ENCODE measurements at regions not wholly inside any gene's neighbourhood (a gene's known extent, or its start where the extent isn't known, plus 50 kb on each side); places are given as distances from the start of the nearest gene placed in this dataset.

DNA sequence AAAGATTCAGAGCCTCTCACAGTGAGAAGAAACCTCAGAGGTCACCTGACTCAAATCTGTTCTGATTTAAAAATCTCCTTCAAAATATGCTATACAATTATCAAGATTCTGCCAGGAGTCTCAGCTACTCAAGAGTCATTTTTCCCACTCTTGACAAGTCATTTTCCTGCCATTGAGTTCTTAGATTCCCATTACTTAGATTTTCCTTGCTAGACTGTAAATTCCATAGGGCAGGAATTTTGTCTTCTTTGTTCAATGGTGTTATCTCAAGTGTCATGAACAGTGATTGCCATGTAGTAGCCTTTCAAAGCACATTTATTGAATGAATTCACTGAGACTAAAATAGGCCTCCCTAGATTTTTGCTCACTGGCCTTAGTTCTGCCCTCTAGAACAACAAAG is 95.9 kb downstream of the PCTP start:
- DNase-seq (ENCODE audit: low read depth) = no peak
- H3K4me3 ChIP-seq (ENCODE audit: low read depth, low read length) = no peak overlapping the region
- TF ChIP-seq, protein P1, sequence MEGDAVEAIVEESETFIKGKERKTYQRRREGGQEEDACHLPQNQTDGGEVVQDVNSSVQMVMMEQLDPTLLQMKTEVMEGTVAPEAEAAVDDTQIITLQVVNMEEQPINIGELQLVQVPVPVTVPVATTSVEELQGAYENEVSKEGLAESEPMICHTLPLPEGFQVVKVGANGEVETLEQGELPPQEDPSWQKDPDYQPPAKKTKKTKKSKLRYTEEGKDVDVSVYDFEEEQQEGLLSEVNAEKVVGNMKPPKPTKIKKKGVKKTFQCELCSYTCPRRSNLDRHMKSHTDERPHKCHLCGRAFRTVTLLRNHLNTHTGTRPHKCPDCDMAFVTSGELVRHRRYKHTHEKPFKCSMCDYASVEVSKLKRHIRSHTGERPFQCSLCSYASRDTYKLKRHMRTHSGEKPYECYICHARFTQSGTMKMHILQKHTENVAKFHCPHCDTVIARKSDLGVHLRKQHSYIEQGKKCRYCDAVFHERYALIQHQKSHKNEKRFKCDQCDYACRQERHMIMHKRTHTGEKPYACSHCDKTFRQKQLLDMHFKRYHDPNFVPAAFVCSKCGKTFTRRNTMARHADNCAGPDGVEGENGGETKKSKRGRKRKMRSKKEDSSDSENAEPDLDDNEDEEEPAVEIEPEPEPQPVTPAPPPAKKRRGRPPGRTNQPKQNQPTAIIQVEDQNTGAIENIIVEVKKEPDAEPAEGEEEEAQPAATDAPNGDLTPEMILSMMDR (conservative IDR thresholded peaks at IDR 0.05; ENCODE audit: low read depth, low read length) = no peak

DNA sequence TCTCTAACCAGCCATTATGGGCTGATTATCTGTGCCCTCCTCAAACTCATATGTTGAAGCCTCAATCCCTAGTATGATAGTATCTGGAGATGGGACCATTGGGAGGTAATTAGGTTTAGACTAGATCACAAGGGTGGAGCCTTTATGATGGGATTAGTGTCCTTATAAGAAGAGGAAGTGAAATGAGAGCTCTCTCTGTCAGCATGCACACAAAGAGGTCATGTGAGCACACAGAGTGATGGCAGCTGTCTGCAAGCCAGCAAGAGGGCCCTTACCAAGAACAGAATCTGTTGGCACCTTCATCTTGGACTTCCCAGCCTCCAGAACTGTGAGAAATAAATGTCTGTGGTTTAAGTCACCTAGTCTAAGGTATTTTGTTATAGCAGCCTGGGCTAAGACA is 101.9 kb downstream of the PCTP start:
- H3K4me3 ChIP-seq (ENCODE audit: low read depth, low read length) = no peak overlapping the region
- TF ChIP-seq, protein P1 (conservative IDR thresholded peaks at IDR 0.05; ENCODE audit: low read depth, low read length) = no peak
- no peak for DNase-seq (ENCODE audit: low read depth)

DNA sequence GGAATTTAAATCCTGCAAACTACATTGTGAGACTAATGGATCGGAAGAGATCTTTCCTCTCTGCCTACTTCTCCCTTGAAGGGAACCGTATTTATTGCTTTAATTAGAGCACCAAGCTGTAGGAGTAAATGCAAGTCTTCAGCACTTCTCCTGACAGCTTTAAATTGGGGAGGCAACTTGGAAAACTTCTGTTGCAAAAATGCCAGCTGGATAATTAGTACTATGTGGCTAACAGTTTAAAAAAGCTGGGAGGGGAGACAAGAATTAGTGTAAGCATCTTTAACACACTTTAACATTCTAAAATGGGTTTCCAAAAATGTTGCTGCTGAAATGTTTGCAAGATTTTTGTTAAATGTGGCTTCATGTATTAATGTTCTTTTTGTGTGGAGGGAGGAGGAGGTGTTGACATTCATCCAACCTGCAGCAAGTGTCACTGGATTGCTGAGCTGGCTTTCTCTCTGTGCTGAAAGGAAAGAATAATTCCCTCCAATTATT is 108.5 kb downstream of the PCTP start:
- no peak overlapping the region for H3K4me3 ChIP-seq (ENCODE audit: low read depth, low read length)
- no peak for DNase-seq (ENCODE audit: low read depth)
- TF ChIP-seq, protein P1 (conservative IDR thresholded peaks at IDR 0.05; ENCODE audit: low read depth, low read length) = no peak

DNA sequence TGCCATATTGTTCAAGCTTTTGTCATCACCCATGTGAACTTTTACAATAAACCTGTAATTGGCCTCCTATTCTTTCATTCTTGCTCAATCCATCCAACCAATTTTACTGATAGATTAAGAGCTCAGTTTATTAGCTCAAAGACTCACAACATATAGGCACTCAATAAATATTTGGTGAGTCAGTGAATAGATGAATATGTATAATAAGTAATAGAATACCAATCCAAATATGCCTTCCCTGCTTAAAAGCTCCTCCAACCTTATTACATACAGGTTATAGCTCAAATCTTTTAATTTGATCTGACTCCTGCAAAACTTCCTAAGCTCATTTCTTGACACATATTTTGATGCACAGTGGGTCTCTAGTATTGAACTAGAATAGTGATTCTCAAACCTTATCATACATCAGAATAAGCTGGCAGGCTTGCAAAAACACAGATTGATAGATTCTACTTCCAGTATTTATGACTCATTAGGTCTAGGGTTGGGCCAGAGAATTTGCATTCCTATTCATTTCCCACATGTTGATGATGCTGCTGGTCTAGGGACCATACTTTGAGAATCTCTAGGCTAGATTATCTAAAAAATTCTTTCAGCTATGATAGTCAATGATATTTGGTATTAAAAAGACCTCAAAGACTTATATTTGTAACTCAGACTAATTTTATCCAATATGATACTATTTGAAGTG is 114.4 kb downstream of the PCTP start:
- TF ChIP-seq, protein P1 (conservative IDR thresholded peaks at IDR 0.05; ENCODE audit: low read depth, low read length) = no peak
- no peak overlapping the region for H3K4me3 ChIP-seq (ENCODE audit: low read depth, low read length)
- DNase-seq (ENCODE audit: low read depth) = no peak

DNA sequence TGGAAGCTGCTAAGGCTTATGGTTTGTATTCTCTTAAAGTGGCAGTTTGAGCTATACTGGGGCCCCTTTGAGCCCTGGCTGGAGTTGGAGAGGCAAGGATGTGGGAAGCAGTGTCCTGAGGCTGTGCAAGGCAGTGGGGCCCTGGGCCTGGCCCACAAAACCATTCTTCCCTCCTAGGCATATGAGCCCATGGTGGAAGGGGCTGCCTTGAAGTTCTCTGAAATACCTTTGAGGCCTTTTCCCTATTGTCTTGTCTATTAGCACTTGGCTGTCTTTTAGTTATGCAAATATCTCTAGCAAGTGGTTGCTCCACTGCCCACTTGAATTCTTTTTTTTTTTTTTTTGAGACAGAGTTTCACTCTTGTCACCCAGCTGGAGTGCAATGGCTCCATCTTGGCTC is 119.2 kb downstream of the PCTP start:
- no peak for DNase-seq (ENCODE audit: low read depth)
- no peak overlapping the region for H3K4me3 ChIP-seq (ENCODE audit: low read depth, low read length)
- TF ChIP-seq, protein P1 (conservative IDR thresholded peaks at IDR 0.05; ENCODE audit: low read depth, low read length) = no peak

DNA sequence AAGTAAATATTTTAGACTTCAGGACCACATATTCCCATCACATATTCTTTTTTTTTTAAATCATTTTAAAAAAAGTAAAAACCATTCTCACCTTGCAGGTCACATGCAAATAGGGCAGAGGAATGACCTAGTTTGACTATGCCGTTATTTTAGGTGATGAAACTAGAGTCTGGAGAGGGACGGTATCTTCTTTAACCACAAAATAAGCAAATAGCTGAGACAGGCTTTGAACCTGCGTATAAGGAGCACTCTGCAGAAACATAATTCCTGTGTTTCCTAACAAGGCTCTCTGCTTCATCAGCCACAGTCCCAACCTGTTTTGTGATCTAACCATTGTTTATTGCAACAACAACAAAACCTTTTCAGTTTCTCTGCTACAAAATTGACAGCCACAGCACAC is 121.5 kb downstream of the PCTP start:
- TF ChIP-seq, protein P1 (conservative IDR thresholded peaks at IDR 0.05; ENCODE audit: low read depth, low read length) = no peak
- no peak for DNase-seq (ENCODE audit: low read depth)
- H3K4me3 ChIP-seq (ENCODE audit: low read depth, low read length) = no peak overlapping the region

Data from epithelial cell of proximal tubule (primary cell).